ENCODE measurements at regions not wholly inside any gene's neighbourhood (a gene's known extent, or its start where the extent isn't known, plus 50 kb on each side); places are given as distances from the start of the nearest gene placed in this dataset.

DNA sequence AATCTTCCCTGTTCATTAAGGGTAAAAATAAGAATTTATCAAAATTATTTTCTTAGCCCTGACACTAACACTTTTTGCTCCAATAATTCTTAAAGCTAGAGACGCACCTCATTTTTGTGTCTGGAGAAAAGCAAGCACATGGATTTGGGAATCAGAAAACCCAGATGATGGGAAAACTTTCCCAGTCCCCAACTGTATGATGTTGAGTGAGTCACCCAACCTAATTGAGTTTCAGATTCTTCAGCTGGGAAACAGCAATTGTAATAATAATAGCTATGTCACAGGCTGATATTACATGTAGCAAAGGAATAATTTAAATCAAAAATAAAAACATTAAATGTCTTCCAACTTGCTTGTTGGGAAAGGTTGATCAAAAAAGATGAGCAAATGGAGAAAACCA lies 159.0 kb downstream of the MIS18A start (continued):
- TF ChIP-seq TAF15 (IDR thresholded peaks at IDR 0.05; ENCODE audit: low read depth, low read length, poor library complexity, severe bottlenecking): no peak

DNA sequence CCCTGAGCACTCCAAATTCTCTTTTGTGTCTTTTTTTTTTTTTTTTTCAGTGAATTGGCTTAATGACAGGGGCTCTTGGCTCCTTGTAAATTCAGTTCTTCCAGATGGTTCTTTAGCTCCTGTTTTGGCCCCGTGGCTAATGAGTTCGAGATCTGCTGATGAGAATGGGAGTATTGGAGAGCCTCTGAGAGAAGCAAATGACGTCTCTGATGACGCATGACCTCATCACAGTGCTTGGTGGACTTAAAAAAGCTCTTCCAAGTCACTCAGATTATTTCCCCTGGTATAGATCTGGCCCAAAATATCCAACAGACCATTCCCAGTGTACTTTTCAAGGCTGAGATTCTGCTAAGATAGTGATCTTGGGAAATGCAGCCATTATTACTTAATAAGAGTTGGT lies 159.5 kb downstream of the MIS18A start:
- POLR2A ChIA-PET: no interaction called here
- no peak for DNase-seq (ENCODE audit: low spot score)
- intact Hi-C loops (cut with micrococcal nuclease; ENCODE audit: unreplicated experiment) (no loop called here), in situ Hi-C loops (cut with HindIII; ENCODE audit: extremely low pct_ligation_motif_present, low pct_unique_long_range_greater_than_20kb) (no loop called here)
- no peak for FAIRE-seq
- Histone ChIP-seq H3K27me3 (ENCODE audit: control insufficient read depth in 1 of 2, insufficient read depth in 2 of 2, low read length in 2 of 2) (peaks cover 0 to 12% of the 10 kb centered on the region in 2 experiments; a peak in 1 of 5 replicates), H3K4me1 (ENCODE audit: insufficient read depth, low read length) (no peaks in the 10 kb centered on the region), H4K20me1 (ENCODE audit: insufficient read depth, low read length) (no peaks in the 10 kb centered on the region), H3K79me2 (ENCODE audit: insufficient read depth, low read length) (no peaks in the 10 kb centered on the region), H3K9me3 (ENCODE audit: low read length) (peaks cover 11% of the 10 kb centered on the region), H3K4me3 (replicated peaks in 1 of 3; ENCODE audit: insufficient read depth in 1 of 3, low read depth in 2 of 3, low read length in 3 of 3) (no peak overlapping the region), H3K4me2 (ENCODE audit: low read depth, low read length) (no peak overlapping the region), H3K36me3 (replicated peaks in 1 of 2; ENCODE audit: control insufficient read depth in 1 of 2, insufficient read depth in 2 of 2, low read length in 2 of 2) (no peaks in the 10 kb centered on the region), H2AFZ (ENCODE audit: low read length) (no peak overlapping the region), H3K27ac (ENCODE audit: extremely low read length, insufficient read depth, low read length) (no peak overlapping the region), H3K9ac (ENCODE audit: insufficient read depth, low read depth, low read length) (no peak overlapping the region)
- no TSS peak for BruUV-seq (replicated peaks)
- CTCF ChIA-PET (ENCODE audit: low intra/inter-chr PET ratio, low total read pairs): no interaction called here
- WGBS (ENCODE audit: low lambda C conversion rate): 0% methylated on average over 4 of the region's 4 CpGs
- ATAC-seq: no peak
- no peak for TF ChIP-seq ISL2 (CRISPR knock-in tag; IDR thresholded peaks at IDR 0.05)
- peak; percentile 72 for TF ChIP-seq CREB1 (IDR thresholded peaks at IDR 0.05)
- TF ChIP-seq CREB1 (CRISPR knock-in tag; IDR thresholded peaks at IDR 0.05): no peak
- TF ChIP-seq ATF7 (IDR thresholded peaks at IDR 0.05): peak; percentile 28; the same call in 1 of the 2 replicates
- no peak for TF ChIP-seq ATF7 (CRISPR knock-in tag; IDR thresholded peaks at IDR 0.05)

DNA sequence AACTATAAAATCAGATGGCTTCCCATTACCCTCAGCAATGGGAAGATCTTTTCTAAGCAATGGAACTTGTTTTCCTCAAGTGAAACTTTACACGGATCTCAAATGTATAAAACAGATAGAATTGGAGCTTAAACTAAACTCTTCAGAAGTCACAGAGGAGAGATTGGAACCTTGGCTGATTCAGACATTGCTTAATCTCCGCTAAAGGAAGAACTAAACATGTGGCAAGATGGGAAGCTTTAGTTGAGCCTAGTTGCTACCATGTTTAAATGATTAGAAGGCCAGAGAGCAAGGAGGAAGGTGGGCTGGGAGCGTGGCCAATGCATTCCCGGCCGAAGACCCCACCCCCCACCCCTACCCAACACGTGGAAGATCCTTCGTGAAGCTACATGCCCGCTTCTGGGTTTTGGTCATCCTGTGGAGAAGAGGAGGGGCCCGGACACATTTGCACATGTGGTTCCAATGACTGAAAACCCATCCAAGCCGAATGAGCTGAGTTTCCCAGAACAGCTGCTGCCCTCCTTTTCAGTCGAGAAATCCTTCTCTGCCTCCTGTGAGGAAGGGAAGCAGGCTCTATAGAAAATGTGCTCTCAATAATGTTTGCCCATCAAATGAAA lies 164.3 kb downstream of the MIS18A start:
- FAIRE-seq: no peak
- TF ChIP-seq ZNF883 (CRISPR knock-in tag; IDR thresholded peaks at IDR 0.05; ENCODE audit: not compliant biosample characterization) (no peak), ZFP62 (CRISPR knock-in tag; IDR thresholded peaks at IDR 0.05) (no peak), ZNF326 (CRISPR knock-in tag; IDR thresholded peaks at IDR 0.05; ENCODE audit: borderline replicate concordance) (no peak), RFXANK (CRISPR knock-in tag; IDR thresholded peaks at IDR 0.05) (no peak), ZNF17 (CRISPR knock-in tag; IDR thresholded peaks at IDR 0.05) (no peak), ZNF296 (CRISPR knock-in tag; conservative IDR thresholded peaks at IDR 0.05) (no peak), ZNF343 (CRISPR knock-in tag; IDR thresholded peaks at IDR 0.05) (no peak), ZKSCAN5 (CRISPR knock-in tag; IDR thresholded peaks at IDR 0.05) (no peak), PLRG1 (conservative IDR thresholded peaks at IDR 0.05) (no peak), KLF15 (CRISPR knock-in tag; IDR thresholded peaks at IDR 0.05; ENCODE audit: borderline replicate concordance) (no peak), ZNF652 (CRISPR knock-in tag; IDR thresholded peaks at IDR 0.05; ENCODE audit: borderline replicate concordance, low read depth) (no peak), ELF1 (CRISPR knock-in tag; IDR thresholded peaks at IDR 0.05) (no peak), JUN (CRISPR knock-in tag; IDR thresholded peaks at IDR 0.05) (no peak), ZNF569 (CRISPR knock-in tag; IDR thresholded peaks at IDR 0.05; ENCODE audit: borderline replicate concordance) (no peak)
- TF ChIP-seq, protein P1, sequence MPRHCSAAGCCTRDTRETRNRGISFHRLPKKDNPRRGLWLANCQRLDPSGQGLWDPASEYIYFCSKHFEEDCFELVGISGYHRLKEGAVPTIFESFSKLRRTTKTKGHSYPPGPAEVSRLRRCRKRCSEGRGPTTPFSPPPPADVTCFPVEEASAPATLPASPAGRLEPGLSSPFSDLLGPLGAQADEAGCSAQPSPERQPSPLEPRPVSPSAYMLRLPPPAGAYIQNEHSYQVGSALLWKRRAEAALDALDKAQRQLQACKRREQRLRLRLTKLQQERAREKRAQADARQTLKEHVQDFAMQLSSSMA (CRISPR knock-in tag; IDR thresholded peaks at IDR 0.05): no peak
- in situ Hi-C loops (cut with HindIII; ENCODE audit: extremely low pct_ligation_motif_present, low pct_unique_long_range_greater_than_20kb) (no loop called here), intact Hi-C loops (cut with micrococcal nuclease; ENCODE audit: unreplicated experiment) (no loop called here)
- Histone ChIP-seq H3K4me3 (replicated peaks in 1 of 3; ENCODE audit: insufficient read depth in 1 of 3, low read depth in 2 of 3, low read length in 3 of 3) (no peak overlapping the region), H3K27me3 (ENCODE audit: control insufficient read depth in 1 of 2, insufficient read depth in 2 of 2, low read length in 2 of 2) (peaks cover 0 to 13% of the 10 kb centered on the region in 2 experiments; a peak in 2 of 5 replicates), H3K9me3 (ENCODE audit: low read length) (no peaks in the 10 kb centered on the region), H3K4me1 (ENCODE audit: insufficient read depth, low read length) (no peaks in the 10 kb centered on the region), H3K79me2 (ENCODE audit: insufficient read depth, low read length) (no peaks in the 10 kb centered on the region), H3K36me3 (replicated peaks in 1 of 2; ENCODE audit: control insufficient read depth in 1 of 2, insufficient read depth in 2 of 2, low read length in 2 of 2) (no peaks in the 10 kb centered on the region), H4K20me1 (ENCODE audit: insufficient read depth, low read length) (no peaks in the 10 kb centered on the region), H3K27ac (ENCODE audit: extremely low read length, insufficient read depth, low read length) (no peak overlapping the region), H3K4me2 (ENCODE audit: low read depth, low read length) (no peak overlapping the region), H3K9ac (ENCODE audit: insufficient read depth, low read depth, low read length) (no peak overlapping the region), H2AFZ (ENCODE audit: low read length) (no peak overlapping the region)
- POLR2A ChIA-PET: no interaction called here
- ATAC-seq: no peak
- CTCF ChIA-PET (ENCODE audit: low intra/inter-chr PET ratio, low total read pairs): no interaction called here
- WGBS (ENCODE audit: low lambda C conversion rate): 14% methylated on average over 3 of the region's 11 CpGs
- DNase-seq (ENCODE audit: low spot score): no peak
- no TSS peak for BruUV-seq (replicated peaks)
